HuH-7.5 (cell line): ENCODE measurements at regions not wholly inside any gene's neighbourhood (a gene's known extent, or its start where the extent isn't known, plus 50 kb on each side); places are given as distances from the start of the nearest gene placed in this dataset.

Experiments
- DNase-seq: peaks from one replicate; pipeline ENCODE4 v3.0.0; 2011; ENCODE audit warnings: low spot score

DNA sequence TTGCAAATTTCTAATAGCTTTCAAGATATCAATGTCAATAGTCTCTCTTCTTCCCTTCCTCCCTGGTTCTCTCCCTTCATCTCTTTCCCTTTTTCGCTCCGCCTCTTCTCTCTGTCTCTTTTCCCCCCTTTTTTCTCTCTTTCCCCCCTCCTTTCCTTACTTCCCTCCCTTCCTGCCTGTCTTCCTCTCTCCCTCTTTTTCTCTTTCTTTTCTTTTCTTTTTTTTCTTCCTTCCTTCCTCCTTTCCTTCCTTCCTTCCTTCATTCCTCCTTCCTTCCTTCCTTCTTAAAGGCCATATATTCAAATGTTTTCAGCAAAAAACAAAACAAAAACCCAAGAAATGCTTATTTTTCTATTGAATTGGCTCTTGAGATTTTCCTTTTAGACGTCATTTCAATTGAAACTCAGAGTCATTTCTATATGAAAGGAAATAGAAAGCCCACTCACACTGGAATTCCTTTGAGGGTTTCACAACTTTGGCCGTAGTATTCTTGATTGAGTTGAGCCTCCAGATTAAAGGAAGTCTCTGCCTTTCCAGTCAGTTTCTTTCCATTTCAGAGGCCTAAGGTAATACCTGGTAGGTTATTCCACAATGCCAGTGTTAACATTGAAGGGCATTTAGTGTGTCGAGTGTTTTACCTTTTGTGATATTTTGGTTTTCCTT lies 551.5 kb downstream of the LMO4 start:
- no peak for DNase-seq

GRCh38 chr1:87880764-87881163 lies 552.1 kb downstream of the LMO4 start:
- no peak for DNase-seq

DNA sequence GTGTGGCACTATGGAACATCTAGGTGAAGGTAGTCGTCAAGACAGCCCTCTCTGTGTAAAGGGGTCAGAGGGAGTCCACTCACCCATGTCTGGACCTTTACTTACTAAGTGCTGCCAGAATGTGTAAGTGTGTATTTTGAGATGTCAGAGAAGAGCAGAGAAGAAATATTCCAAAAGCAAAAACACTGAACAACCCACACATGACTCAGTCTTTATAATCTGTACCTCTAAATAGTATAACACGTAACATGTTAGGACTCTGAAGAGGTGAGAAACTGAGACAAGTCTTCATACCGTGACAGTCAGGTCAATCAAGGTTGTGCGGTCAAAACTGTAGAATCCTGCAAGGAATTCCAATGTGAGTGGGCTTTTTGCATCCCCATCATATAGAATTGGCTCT lies 555.2 kb downstream of the LMO4 start:
- DNase-seq = no peak

- no peak for DNase-seq
Measured at GRCh38 chr1:87884581-87884980, 555.9 kb downstream of the LMO4 start.

DNA sequence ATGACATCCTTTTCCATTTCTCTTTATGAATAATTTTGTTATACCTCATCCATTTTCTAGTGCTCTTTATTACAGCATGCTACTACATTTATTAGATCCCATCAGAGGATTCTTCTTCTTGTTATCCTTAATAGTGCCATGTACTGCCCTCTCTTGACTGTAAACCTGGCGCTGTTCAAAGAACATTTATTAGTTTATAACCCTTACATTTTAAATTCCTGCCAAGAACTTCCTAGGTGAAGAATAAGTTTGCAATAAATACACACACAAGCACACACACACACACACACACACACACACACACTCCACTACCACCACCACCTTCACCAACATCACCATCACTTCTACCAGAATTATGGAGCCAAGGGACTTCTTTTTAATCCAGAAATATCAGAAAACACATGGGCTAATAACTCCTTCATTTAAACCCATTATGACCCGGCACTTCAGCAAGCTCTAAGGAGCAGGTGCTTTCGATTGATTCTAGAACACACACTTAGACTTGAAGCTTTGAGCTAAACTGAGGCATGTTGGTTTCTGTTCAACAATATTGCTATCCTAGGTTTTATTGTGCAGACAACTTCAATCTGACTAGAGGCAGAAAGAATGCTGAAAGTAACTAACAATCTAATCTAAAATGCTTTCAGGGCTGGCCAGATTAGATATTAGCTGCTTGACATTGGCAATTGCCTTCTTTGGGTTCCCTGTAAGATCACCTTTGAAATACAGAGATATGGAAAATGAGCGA lies 556.8 kb downstream of the LMO4 start:
- no peak for DNase-seq

GRCh38 chr1:87887100-87887499 lies 558.4 kb downstream of the LMO4 start:
- no peak for DNase-seq

DNA sequence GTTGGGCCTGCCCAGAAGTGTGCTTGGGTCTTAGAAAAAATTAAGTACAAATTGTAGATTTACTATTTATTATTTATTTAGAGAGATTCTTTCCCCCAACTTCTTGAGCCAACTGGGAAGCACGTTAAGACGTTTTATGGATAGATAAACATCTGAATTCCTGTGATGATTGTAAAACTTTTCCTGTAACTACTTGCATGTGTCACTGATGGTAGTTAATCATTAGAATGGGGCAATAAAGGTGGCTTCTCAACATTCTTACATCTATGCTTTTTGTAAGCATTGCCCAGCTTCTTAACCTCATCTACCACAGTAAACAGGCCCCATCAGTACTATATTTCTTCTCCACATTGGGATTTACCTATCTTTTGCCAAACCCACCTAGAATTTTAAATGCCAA lies 559.8 kb downstream of the LMO4 start:
- no peak for DNase-seq

GRCh38 chr1:87894062-87894461 lies 565.4 kb downstream of the LMO4 start:
- DNase-seq = no peak

- DNase-seq = no peak
Measured at GRCh38 chr1:87897481-87897880, 568.8 kb downstream of the LMO4 start.

GRCh38 chr1:87898431-87898830 lies 569.8 kb downstream of the LMO4 start:
- no peak for DNase-seq

GRCh38 chr1:87899017-87899416 lies 570.3 kb downstream of the LMO4 start:
- DNase-seq = no peak

- no peak for DNase-seq
Measured at GRCh38 chr1:87899746-87900145, 571.1 kb downstream of the LMO4 start.

DNA sequence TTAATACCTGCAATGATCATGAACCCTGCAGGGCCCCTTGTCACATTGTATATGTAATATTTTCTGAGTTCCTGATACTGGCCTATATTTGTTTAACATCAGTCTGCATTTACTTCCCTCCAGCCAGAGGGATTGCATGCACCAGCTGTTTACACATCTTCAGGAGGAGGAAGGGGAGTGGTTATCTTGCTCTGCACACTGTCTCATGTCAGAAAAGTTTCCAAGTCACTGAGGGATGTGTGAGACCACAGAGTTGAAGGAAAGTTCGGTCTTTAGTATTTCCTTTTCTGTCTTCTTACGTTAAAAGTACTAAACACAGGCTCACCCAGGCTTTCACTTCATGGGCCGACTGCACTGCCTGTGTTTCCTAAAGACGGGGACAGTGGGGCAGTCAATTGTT lies 574.1 kb downstream of the LMO4 start:
- no peak for DNase-seq

- no peak for DNase-seq
Measured at GRCh38 chr1:87903242-87903641, 574.6 kb downstream of the LMO4 start.

- no peak for DNase-seq
Measured at GRCh38 chr1:87904651-87905050, 576.0 kb downstream of the LMO4 start.

- DNase-seq = no peak
Measured at GRCh38 chr1:87905651-87906050, 577.0 kb downstream of the LMO4 start.

DNA sequence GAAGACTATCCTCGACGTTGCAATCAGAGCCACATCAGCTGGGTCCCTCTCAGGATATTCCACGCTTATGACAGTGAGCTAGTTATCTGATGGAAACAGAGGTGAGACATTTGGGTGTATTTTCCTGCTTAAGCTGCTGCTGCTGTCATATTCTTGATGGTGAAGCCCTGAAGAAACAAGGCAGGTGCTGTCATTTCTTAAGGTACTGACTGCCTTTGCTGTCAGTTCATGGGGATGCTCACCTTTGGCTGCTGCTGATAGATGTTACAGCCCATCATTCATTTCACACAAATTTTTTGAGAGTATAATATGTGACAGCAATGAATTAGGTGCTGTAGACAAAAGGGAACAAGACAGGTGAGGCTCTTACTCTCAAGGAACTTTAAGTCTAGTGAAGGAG lies 577.4 kb downstream of the LMO4 start:
- DNase-seq = no peak

GRCh38 chr1:87913361-87913760 lies 584.7 kb downstream of the LMO4 start:
- DNase-seq = no peak

DNA sequence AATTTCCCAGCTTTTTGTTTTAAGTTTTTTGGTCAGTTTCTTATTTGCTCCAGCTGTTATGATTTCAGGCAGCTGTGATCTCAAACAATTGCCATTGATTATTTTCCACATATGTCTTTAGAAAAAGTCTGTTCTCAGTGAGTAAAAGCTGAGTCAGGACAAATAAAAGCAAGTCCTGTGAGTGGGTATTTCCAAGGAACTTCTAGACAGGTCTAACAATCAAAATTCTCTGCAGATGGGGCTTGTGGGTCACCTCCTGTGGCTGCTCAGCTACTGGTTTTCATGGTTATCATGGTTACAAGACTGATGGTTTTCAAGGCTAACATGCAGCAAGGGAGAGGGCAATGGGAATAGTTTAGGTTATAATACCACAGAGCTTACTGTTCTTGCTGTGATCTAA lies 585.7 kb downstream of the LMO4 start:
- DNase-seq = no peak

- DNase-seq = no peak
Measured at GRCh38 chr1:87915771-87916170, 587.1 kb downstream of the LMO4 start.

DNA sequence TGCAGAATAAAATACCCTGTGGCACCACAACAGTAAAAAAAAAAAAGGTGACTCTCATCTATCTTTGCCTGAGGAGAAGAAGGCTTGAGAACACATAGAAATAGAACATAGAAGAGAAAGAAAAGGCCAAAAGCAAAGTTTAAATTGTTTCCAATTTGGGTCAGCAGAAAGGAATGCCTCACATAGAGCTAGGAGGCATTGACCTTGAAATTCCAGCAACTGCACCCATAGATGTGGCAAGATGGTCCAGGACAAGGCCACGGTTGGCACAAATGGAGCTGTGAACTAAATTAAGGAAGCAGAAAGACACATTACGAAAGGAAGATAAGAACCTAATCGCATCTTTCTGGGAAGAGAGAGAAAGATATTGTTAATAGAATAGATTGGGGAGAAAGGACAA lies 588.3 kb downstream of the LMO4 start:
- no peak for DNase-seq

DNA sequence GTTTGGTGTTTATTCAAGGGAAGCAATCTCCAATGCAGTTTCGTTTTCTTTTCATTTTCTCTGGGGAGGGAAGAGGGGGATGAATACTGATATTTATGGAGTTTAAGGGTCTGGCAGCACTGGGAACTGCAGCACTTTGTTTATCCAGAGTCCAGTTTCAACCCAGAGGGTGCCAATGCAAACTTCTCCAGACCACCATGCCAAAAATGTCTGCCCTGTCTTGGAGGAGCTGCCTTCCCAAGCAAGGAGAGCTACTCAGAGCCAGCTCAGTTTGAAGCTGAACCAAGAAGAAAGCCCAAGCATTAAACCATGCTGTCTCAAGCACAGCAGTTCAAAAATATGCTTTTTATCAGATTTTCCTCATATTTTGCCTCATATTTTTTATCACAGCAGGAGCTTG lies 589.7 kb downstream of the LMO4 start:
- no peak for DNase-seq

- DNase-seq = no peak
Measured at GRCh38 chr1:87922885-87923284, 594.2 kb downstream of the LMO4 start.
